GM18519 (cell line): ENCODE measurements at regions not wholly inside any gene's neighbourhood (a gene's known extent, or its start where the extent isn't known, plus 50 kb on each side); places are given as distances from the start of the nearest gene placed in this dataset.
"Not testable (repeated sequence)": the region's sequence is repeated elsewhere in the genome, so short reads cannot be mapped to it uniquely, and the experiment has no call there.

Experiments
- ATAC-seq: cut with Tn5 transposase; IDR thresholded peaks from one replicate; pipeline ENCODE4 v1.9.1; 2021; ENCODE audit warnings: mild to moderate bottlenecking, moderate library complexity; ENCODE audit not compliant: unreplicated experiment, low FRiP score

GRCh38 chr1:60621368-60621851 is 461.0 kb upstream of the NFIA start:
- no peak for ATAC-seq

GRCh38 chr1:60620087-60620486 is 462.3 kb upstream of the NFIA start:
- ATAC-seq = no peak

GRCh38 chr1:60619581-60619980 is 462.8 kb upstream of the NFIA start:
- ATAC-seq = no peak

- no peak for ATAC-seq
Observed at GRCh38 chr1:60615666-60616065, 466.7 kb upstream of the NFIA start.

- ATAC-seq = no peak
Observed at GRCh38 chr1:60612790-60613189, 469.6 kb upstream of the NFIA start.

- not testable (repeated sequence) for ATAC-seq
Observed at GRCh38 chr1:60606921-60607320, 475.4 kb upstream of the NFIA start.

- no peak for ATAC-seq
Observed at GRCh38 chr1:60600532-60600931, 481.8 kb upstream of the NFIA start.

GRCh38 chr1:60599574-60599973 is 482.8 kb upstream of the NFIA start:
- ATAC-seq = no peak

- ATAC-seq = no peak
Observed at GRCh38 chr1:60598041-60598910, 484.1 kb upstream of the NFIA start.

GRCh38 chr1:60596791-60597750 is 485.3 kb upstream of the NFIA start:
- no peak for ATAC-seq

- ATAC-seq = no peak
Observed at GRCh38 chr1:60591583-60591982, 490.8 kb upstream of the NFIA start.

GRCh38 chr1:60589916-60590315 is 492.4 kb upstream of the NFIA start:
- no peak for ATAC-seq

- ATAC-seq = no peak
Observed at GRCh38 chr1:60589046-60589748, 493.2 kb upstream of the NFIA start.

GRCh38 chr1:60584371-60584770 is 498.0 kb upstream of the NFIA start:
- no peak for ATAC-seq

- no peak for ATAC-seq
Observed at GRCh38 chr1:60583696-60584095, 498.7 kb upstream of the NFIA start.

GRCh38 chr1:60581455-60582220 is 500.7 kb upstream of the NFIA start:
- no peak for ATAC-seq

GRCh38 chr1:60577029-60577428 is 503.5 kb upstream of the C1orf87 start:
- ATAC-seq = no peak

- ATAC-seq = no peak
Observed at GRCh38 chr1:60575326-60575977, 501.9 kb upstream of the C1orf87 start.

GRCh38 chr1:60573726-60574409 is 500.3 kb upstream of the C1orf87 start:
- ATAC-seq = no peak
